HUES48 (cell line): ENCODE measurements at regions not wholly inside any gene's neighbourhood (a gene's known extent, or its start where the extent isn't known, plus 50 kb on each side); places are given as distances from the start of the nearest gene placed in this dataset.

Experiments
- H3K27ac ChIP-seq: one replicate; pipeline ENCODE4 v1.7.0; 2013; ENCODE audit warnings: low read depth, low read length, inconsistent platforms
- H3K27me3 ChIP-seq: 2 replicates; pipeline ENCODE4 v1.6.1; 2013; ENCODE audit warnings: mild to moderate bottlenecking, low read length; ENCODE audit not compliant: control insufficient read depth, insufficient read depth
- H3K36me3 ChIP-seq: 2 replicates; pipeline ENCODE4 v1.6.1; 2013; ENCODE audit warnings: low read length; ENCODE audit not compliant: control insufficient read depth, insufficient read depth
- H3K4me1 ChIP-seq: 2 replicates; pipeline ENCODE4 v1.6.1; 2013; ENCODE audit warnings: mild to moderate bottlenecking, low read length; ENCODE audit not compliant: control insufficient read depth, insufficient read depth
- H3K4me3 ChIP-seq: 2 replicates; pipeline ENCODE4 v1.5.1; 2013; ENCODE audit warnings: mild to moderate bottlenecking, low read depth, low read length
- H3K9ac ChIP-seq: 2 replicates; pipeline ENCODE4 v1.6.1; 2013; ENCODE audit warnings: mild to moderate bottlenecking, low read depth, low read length, moderate library complexity
- H3K9me3 ChIP-seq: 2 replicates; pipeline ENCODE4 v1.6.1; 2013; ENCODE audit warnings: low read length; ENCODE audit not compliant: control insufficient read depth, insufficient read depth

DNA sequence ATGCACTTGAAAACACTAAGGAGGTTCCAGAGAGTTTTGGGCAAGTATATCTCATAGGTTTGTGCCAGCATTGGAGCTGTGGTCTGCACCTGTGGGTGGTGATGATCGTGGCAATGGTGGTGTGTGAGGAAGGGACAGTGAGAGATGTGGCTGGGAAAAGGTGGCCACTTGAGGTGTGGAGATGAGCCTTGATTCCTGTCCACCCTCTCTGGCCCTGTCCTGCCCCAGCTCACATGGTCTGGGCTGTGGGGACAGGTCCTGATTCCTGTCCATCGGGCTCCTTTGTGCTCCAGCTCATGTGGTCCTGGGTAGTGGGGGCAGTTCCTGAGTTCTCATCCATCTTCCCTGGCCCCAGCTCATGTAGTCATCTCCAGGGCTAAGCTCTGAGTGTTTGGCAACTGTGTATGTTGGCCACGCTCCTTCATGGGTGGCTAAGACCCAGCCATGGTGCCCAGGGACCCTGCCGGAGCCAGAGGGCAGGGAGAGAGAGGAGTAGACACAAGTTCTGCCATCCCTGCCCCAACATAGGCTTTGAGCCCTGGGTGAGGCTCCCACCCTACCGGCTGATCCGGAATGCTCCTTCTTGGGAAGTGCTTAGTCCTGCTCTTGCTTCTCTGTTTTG lies 294.4 kb upstream of the HDAC4 start:
- no peaks in the 10 kb centered on the region for H3K36me3 ChIP-seq
- no peaks in the 10 kb centered on the region for H3K27me3 ChIP-seq
- H3K9ac ChIP-seq: no peak overlapping the region
- 0 out of 2 replicates have a peak, but pooled peaks cover 3% of the 10 kb centered on the region for H3K4me1 ChIP-seq
- H3K9me3 ChIP-seq: no peaks in the 10 kb centered on the region
- no peak overlapping the region for H3K4me3 ChIP-seq
- H3K27ac ChIP-seq: no peak overlapping the region

DNA sequence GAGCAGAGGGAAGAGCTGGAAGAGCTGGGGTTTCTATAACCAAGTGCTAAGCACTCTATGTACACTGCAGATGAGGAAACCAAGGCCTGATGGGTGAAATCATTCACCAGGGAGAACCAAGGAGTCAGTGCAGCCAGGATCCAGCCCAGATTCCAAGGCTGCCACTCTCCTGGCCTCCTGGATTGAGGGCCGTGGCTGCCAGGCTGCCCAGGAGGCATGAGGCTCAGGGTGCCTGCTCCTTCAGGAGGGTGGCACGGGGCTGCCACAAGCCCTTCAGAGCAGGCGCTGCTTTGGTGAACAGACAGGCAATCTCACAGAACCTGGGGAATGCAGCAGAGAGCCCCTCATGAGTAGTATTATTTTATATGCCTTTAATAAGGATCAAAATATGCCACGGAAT lies 293.7 kb upstream of the HDAC4 start:
- H3K9me3 ChIP-seq: no peaks in the 10 kb centered on the region
- no peaks in the 10 kb centered on the region for H3K27me3 ChIP-seq
- H3K36me3 ChIP-seq: no peaks in the 10 kb centered on the region
- no peak overlapping the region for H3K27ac ChIP-seq
- no peak overlapping the region for H3K9ac ChIP-seq
- no peak overlapping the region for H3K4me3 ChIP-seq
- 0 out of 2 replicates have a peak, but pooled peaks cover 3% of the 10 kb centered on the region for H3K4me1 ChIP-seq

DNA sequence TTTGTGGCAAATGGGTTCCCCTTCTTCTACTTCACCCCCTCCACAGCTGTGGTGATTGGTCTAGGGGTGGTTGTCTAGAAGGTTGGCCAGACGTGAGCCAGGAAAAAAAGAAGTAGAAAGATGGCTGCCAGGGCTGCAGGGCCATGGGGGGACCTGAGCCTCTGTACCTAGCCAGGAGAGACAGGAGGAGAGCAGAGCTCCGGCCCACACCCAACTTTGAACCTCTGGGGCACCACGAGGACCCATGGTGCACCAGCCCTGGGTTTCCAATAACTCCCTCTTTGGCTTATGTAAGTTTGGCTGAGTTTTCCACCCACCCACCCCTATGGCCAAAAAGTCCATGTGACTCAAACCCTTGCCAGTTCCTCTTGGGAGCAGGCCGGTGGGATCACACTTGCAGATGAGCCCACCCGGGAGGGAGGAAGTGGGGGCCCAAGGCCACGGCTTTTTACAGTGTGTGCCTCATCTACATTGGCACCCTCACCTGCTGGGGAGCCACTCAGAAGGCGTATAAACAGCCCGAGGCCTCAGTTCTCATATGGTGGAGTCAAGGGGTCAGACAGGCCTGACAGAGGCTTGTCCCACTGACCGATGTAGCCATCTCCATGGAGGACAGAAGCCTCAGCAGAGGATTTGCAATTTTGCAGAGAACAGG lies 293.1 kb upstream of the HDAC4 start:
- H3K27ac ChIP-seq: no peak overlapping the region
- no peak overlapping the region for H3K9ac ChIP-seq
- no peak overlapping the region for H3K4me3 ChIP-seq
- no peaks in the 10 kb centered on the region for H3K27me3 ChIP-seq
- H3K9me3 ChIP-seq: no peaks in the 10 kb centered on the region
- H3K36me3 ChIP-seq: no peaks in the 10 kb centered on the region
- H3K4me1 ChIP-seq: 0 out of 2 replicates have a peak, but pooled peaks cover 3% of the 10 kb centered on the region

DNA sequence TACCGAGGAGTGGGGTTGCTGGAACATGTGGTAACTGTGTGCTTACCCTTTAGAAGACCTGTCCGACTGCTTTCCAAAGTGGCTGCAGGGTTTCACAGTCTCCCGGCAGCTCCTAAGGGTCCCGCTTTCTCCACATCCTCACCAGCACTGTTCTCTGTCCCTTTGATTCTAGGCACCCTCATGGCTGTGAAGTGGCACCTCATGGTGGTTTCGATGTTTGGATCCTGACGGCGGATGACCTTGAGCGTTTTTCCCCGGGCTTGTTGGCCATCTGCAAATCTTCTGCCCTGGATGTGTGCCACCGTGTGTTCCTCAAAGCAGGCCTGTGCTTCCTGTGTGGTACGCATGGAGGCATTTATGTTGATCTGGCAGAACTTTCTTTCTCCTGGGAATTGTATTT lies 292.5 kb upstream of the HDAC4 start:
- no peaks in the 10 kb centered on the region for H3K27me3 ChIP-seq
- no peak overlapping the region for H3K27ac ChIP-seq
- H3K4me3 ChIP-seq: no peak overlapping the region
- H3K9me3 ChIP-seq: no peaks in the 10 kb centered on the region
- 0 out of 2 replicates have a peak, but pooled peaks cover 3% of the 10 kb centered on the region for H3K4me1 ChIP-seq
- no peaks in the 10 kb centered on the region for H3K36me3 ChIP-seq
- no peak overlapping the region for H3K9ac ChIP-seq

DNA sequence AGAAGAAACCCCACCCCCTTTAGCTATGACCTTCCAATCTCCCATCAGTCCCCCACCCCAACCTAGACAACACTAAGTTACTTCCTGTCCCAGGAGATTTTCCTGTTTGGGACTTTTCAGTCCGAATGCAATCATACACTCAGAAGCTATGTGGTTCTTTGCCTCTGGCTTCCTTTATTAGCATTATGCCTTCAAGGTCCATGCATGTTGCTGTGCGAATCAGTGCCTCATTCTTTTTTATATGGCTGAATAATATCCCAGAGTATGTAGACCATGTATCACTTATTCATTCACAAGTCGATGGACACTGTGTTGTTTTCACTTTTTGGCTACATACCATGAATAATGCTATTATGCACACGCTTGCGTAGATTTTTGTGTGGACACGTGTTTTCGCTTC lies 292.1 kb upstream of the HDAC4 start:
- Histone ChIP-seq H3K27ac (no peak overlapping the region), H3K9ac (no peak overlapping the region), H3K4me3 (no peak overlapping the region), H3K36me3 (no peaks in the 10 kb centered on the region), H3K27me3 (no peaks in the 10 kb centered on the region), H3K9me3 (no peaks in the 10 kb centered on the region), H3K4me1 (peaks cover 3% of the 10 kb centered on the region; the same call in 1 of the 2 replicates)

DNA sequence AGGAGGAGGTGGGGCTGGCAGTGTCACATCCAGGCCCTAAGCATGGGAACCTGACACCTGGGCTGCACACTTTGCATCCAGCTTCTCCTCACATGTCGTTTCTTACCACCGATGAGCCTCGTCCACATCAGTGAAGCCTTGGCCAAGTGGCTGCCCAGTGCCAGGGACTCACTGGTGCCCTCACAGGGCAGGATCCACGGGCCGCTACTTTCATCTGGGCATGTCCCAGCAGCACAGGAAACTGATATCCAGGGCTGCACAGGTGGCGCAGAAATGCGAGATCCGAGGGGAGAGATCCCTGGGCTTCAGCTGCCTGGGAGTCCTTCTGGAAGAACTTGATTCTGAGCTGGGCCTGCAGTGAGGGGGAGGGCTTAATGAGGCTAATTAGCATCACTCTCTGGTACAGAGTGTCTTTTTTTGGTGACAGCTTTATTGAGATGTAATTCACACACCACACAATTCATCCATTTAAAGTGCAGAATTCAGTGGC lies 291.6 kb upstream of the HDAC4 start:
- no peaks in the 10 kb centered on the region for H3K27me3 ChIP-seq
- no peak overlapping the region for H3K27ac ChIP-seq
- no peaks in the 10 kb centered on the region; the same call in 1 of the 2 replicates for H3K4me1 ChIP-seq
- no peaks in the 10 kb centered on the region for H3K36me3 ChIP-seq
- H3K4me3 ChIP-seq: no peak overlapping the region
- H3K9ac ChIP-seq: no peak overlapping the region
- H3K9me3 ChIP-seq: no peaks in the 10 kb centered on the region

DNA sequence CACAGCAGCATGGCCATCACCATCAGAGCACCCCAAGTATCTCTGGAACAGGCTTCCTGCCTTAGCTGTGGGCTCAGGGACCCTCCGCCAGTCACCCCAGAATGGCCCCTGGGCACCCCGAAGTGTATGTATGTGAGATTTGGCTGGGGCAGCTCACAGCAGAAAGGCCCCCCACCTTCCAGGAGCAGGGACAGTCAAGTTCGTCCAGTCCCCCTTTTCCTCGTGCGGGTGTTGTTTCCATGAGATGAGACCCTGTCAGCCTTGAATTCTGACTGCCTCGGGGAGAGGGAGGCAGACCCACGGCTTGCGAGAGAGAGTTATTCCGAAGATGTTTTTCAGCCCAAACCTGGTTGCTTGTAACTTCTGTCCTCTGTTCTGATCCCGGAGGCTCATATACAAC lies 290.9 kb upstream of the HDAC4 start:
- no peaks in the 10 kb centered on the region for H3K27me3 ChIP-seq

DNA sequence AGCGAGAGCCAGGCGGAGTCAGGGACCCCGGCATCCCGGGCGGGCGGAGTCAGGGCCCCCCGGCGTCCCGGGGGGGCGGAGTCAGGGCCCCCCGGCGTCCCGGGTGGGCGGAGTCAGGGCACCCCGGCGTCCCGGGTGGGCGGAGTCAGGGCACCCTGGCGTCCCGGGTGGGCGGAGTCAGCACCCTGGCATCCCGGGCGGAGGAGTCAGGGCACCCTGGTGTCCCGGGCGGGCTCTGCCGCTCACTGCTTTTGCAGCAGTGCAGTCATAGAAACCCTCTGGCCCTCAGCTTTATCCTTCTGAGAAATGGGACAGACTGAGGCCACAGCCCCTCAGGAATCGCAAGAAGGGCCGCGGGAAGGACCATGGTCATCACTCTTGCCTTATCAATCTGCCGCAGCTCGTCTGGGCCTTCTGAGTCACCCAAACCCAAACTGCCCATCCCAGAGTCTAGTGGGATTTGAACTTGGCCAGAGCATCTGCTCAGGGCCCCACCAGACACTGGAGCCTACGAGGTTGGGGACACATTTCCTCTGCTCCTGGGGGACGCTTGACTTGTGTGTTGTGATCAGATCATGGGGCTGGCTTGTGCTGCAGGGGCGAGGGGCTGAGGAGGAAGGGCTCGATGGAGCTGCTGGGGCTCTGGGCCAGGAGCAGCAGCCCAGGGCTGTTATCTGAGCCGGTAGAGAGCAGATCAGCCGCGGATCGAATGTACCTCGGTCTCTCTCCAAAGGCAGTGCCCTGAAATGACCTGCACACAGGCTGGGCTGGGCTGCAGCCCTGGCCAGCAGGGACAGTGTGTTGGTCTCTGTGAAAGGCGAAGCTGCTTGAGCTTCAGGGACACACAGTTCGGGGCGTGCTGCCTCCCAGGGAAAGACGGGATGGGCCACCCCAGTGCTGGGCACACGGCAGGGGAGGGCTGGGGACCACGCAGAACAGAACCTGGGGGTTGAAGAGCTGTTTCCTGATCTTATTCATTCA lies 290.1 kb upstream of the HDAC4 start:
- Histone ChIP-seq H3K27ac (no peak overlapping the region), H3K9ac (no peak overlapping the region), H3K9me3 (no peaks in the 10 kb centered on the region), H3K4me3 (no peak overlapping the region), H3K4me1 (no peaks in the 10 kb centered on the region; the same call in 1 of the 2 replicates), H3K27me3 (no peaks in the 10 kb centered on the region), H3K36me3 (no peaks in the 10 kb centered on the region)

More for the DNA sequence above, 290.9 kb upstream of the HDAC4 start:
- H3K4me1 ChIP-seq: no peaks in the 10 kb centered on the region; the same call in 1 of the 2 replicates
- no peaks in the 10 kb centered on the region for H3K36me3 ChIP-seq
- no peak overlapping the region for H3K4me3 ChIP-seq
- H3K9ac ChIP-seq: no peak overlapping the region
- H3K9me3 ChIP-seq: no peaks in the 10 kb centered on the region
- no peak overlapping the region for H3K27ac ChIP-seq

DNA sequence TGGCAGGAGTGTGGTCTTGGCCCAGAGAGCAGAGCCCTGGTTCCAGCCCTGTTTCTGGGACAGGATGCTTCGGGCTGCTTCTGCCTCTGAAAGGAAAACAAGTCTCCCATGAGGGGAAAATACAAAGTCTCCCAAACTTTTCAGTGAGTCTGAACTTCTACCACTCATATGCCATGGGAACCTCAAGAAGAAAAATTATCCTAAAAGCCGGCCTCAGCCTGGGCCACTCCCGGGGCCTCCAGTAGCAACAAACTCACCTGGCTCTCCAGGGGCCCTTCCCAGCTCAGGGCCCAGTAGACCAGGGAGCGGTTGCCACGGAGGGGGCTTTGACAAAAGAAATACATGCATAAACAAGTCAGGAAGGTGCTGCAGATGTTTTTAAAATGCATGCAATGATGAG lies 289.2 kb upstream of the HDAC4 start:
- no peaks in the 10 kb centered on the region for H3K36me3 ChIP-seq
- no peaks in the 10 kb centered on the region for H3K9me3 ChIP-seq
- H3K27me3 ChIP-seq: no peaks in the 10 kb centered on the region
- no peak overlapping the region for H3K4me3 ChIP-seq
- H3K9ac ChIP-seq: no peak overlapping the region
- H3K4me1 ChIP-seq: no peaks in the 10 kb centered on the region; the same call in 1 of the 2 replicates
- H3K27ac ChIP-seq: no peak overlapping the region

DNA sequence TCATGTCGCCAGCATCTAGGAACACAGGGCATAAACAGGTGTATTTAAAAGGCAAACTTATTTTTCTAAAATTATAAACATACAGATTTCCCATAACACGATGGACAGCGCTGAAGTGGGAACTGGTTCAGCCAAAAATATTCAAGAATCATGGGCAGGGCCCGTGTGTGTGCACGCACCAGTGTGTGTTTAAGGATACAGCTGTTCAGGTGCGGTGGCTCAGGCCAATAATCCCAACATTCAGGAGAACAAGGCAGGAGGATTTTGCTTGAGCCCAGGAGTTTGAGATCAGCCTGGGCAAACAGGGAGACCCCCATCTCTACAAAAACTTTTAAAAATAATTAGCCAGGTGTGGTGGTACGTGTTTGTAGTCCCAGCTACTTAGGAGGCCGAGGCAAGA lies 288.6 kb upstream of the HDAC4 start:
- H3K36me3 ChIP-seq: no peaks in the 10 kb centered on the region
- H3K27me3 ChIP-seq: no peaks in the 10 kb centered on the region
- H3K9ac ChIP-seq: no peak overlapping the region
- no peak overlapping the region for H3K27ac ChIP-seq
- H3K9me3 ChIP-seq: no peaks in the 10 kb centered on the region
- no peaks in the 10 kb centered on the region; the same call in 1 of the 2 replicates for H3K4me1 ChIP-seq
- no peak overlapping the region for H3K4me3 ChIP-seq
